ENCODE measurements at regions not wholly inside any gene's neighbourhood (a gene's known extent, or its start where the extent isn't known, plus 50 kb on each side); places are given as distances from the start of the nearest gene placed in this dataset.

GRCh38 chr6:15017803-15018202 lies 228.1 kb upstream of the JARID2 start:
- H3K4me1 ChIP-seq (ENCODE audit: insufficient read depth, low read length): peaks cover 1% of the 10 kb centered on the region; the same call in 1 of the 2 replicates
- Mint-ChIP-seq H3K4me1 (peaks cover 44 to 45% of the 10 kb centered on the region in 2 experiments), H3K27ac (peak overlapping the region in 2 of 3 experiments; percentile 62 to 92; a peak in 4 of 7 replicates), H3K36me3 (ENCODE audit: insufficient read depth in 1 of 3, low read depth in 3 of 3) (peaks cover 7 to 12% (median 9%) of the 10 kb centered on the region in 3 experiments; a peak in 6 of 7 replicates), H3K4me3 (peak overlapping the region in 1 of 2 experiments; percentile 9; a peak in 1 of 5 replicates), H3K27me3 (ENCODE audit: low read depth) (no peaks in the 10 kb centered on the region), H3K9me3 (no peaks in the 10 kb centered on the region; a peak in 2 of 5 replicates)
- H3K9me3 ChIP-seq (ENCODE audit: control insufficient read depth, low read depth, low read length): no peaks in the 10 kb centered on the region
- peak overlapping the region; percentile 4 for H3K27ac ChIP-seq (ENCODE audit: insufficient read length, low read depth, low read length)
- H3K79me2 ChIP-seq (ENCODE audit: insufficient read depth, low read length): peaks cover 17% of the 10 kb centered on the region; the same call in 1 of the 2 replicates
- no peak overlapping the region for H3K9ac ChIP-seq (ENCODE audit: extremely low read depth, insufficient read length, low read length)
- H2BK15ac ChIP-seq (ENCODE audit: low read depth, low read length): no peak overlapping the region
- no peak overlapping the region for H3K56ac ChIP-seq (ENCODE audit: insufficient read length, low read depth, low read length)
- H3K27me3 ChIP-seq (ENCODE audit: insufficient read depth, low read length): no peaks in the 10 kb centered on the region
- no peak overlapping the region for H4K5ac ChIP-seq (ENCODE audit: insufficient read length, low read depth, low read length)
- H2BK120ac ChIP-seq (ENCODE audit: low read depth, low read length, poor library complexity, severe bottlenecking): no peak overlapping the region
- no peak overlapping the region for H2BK5ac ChIP-seq (ENCODE audit: insufficient read length, low read length)
- WGBS (ENCODE audit: extremely low coverage, insufficient read length, low lambda C conversion rate): no CpG with 5 or more reads among the region's 9 CpGs
- H3K23me2 ChIP-seq (ENCODE audit: insufficient read length, low read depth, low read length, poor library complexity, severe bottlenecking): no peaks in the 10 kb centered on the region
- H3K79me1 ChIP-seq (ENCODE audit: insufficient read depth, low read depth, low read length, poor library complexity, severe bottlenecking): no peaks in the 10 kb centered on the region
- no peak overlapping the region for H3K4me2 ChIP-seq (ENCODE audit: insufficient read depth, insufficient read length, low read length)
- H3K14ac ChIP-seq (ENCODE audit: insufficient read depth, low read length): no peak overlapping the region
- no peak overlapping the region for H3K4ac ChIP-seq (ENCODE audit: low read depth, low read length)
- peaks cover 2% of the 10 kb centered on the region for H4K20me1 ChIP-seq (ENCODE audit: control insufficient read depth, insufficient read depth, insufficient read length)
- H4K8ac ChIP-seq (replicated peaks; ENCODE audit: insufficient read length, low read depth, low read length): no peak overlapping the region
- no peak overlapping the region for H3K23ac ChIP-seq (ENCODE audit: insufficient read length, low read depth, low read length)
- no peak overlapping the region for H4K91ac ChIP-seq (ENCODE audit: insufficient read length, low read depth, low read length)
- no peak overlapping the region for H3T11ph ChIP-seq (ENCODE audit: low read length)
- H2AK5ac ChIP-seq (ENCODE audit: insufficient read length, low read length): no peak overlapping the region
- no peak overlapping the region for H3K18ac ChIP-seq (ENCODE audit: insufficient read length, low read depth, low read length)
- H2BK12ac ChIP-seq (ENCODE audit: insufficient read length, low read depth, low read length): no peak overlapping the region
- H2AFZ ChIP-seq (ENCODE audit: low read length): no peak overlapping the region
- DNase-seq: no peak
- H2BK20ac ChIP-seq (ENCODE audit: low read depth, low read length, poor library complexity, severe bottlenecking): no peak overlapping the region
- TF ChIP-seq CTCF (conservative IDR thresholded peaks at IDR 0.05): no peak
